B cell (primary cell): ENCODE measurements at regions not wholly inside any gene's neighbourhood (a gene's known extent, or its start where the extent isn't known, plus 50 kb on each side); places are given as distances from the start of the nearest gene placed in this dataset.

Source experiments
- ATAC-seq: fragments of 200-7000 bp; cut with Tn5 transposase; one replicate; pipeline ENCODE4 v1.10.0; 2021; ENCODE audit warnings: low read depth, mild to moderate bottlenecking, moderate number of reproducible peaks, moderate library complexity
- CTCF ChIA-PET: fragments of 350-600 bp; sonication (Branson Sonifier 250); formaldehyde crosslinking; loops from one replicate; lab custom pipeline; 2021; ENCODE audit warnings: antibody characterized with exemption, inconsistent platforms; lab: Charles Lee
- POLR2A ChIA-PET: fragments of 350-600 bp; sonication (Branson Sonifier 250); formaldehyde crosslinking; loops from one replicate; lab custom pipeline; 2021; ENCODE audit warnings: antibody characterized with exemption; lab: Charles Lee
- DNase-seq: peaks from one replicate; pipeline ENCODE4 v3.0.0; 2013
- H2AFZ ChIP-seq: 2 replicates; pipeline ENCODE4 v1.6.1; 2012; ENCODE audit warnings: mild to moderate bottlenecking, low read depth, low read length; ENCODE audit not compliant: insufficient read depth, poor library complexity, severe bottlenecking
- H3K27ac ChIP-seq, 2 donors: 1 replicate in 1 of 2; 2 replicates in 1 of 2; pipeline ENCODE4 v1.5.1; 2012 to 2013; ENCODE audit warnings: low read length in 2 of 2, mild to moderate bottlenecking in 2 of 2, moderate library complexity in 1 of 2
- H3K27me3 ChIP-seq, 4 experiments: fragments of 200-600 bp in 1 of 4; sonication (generic) in 1 of 4; replicated peaks in 1 of 4; 1 replicate in 2 of 4; 2 replicates in 2 of 4; pipeline versions ENCODE4 v1.6.1 to v1.7.0; 2013 to 2016; ENCODE audit warnings: low read length in 3 of 4, mild to moderate bottlenecking in 2 of 4, mixed read lengths in 1 of 4, moderate library complexity in 1 of 4; ENCODE audit not compliant: insufficient read depth in 4 of 4, control insufficient read depth in 3 of 4; ENCODE audit errors: control extremely low read depth in 1 of 4
- H3K36me3 ChIP-seq, 2 experiments: replicated peaks in 1 of 2; 1 replicate in 1 of 2; 2 replicates in 1 of 2; pipeline versions ENCODE4 v1.6.1 to v1.7.1; 2013; ENCODE audit warnings: low read length in 1 of 2; ENCODE audit not compliant: insufficient read depth in 2 of 2, control insufficient read depth in 1 of 2; ENCODE audit errors: control extremely low read depth in 1 of 2, extremely low read depth in 1 of 2
- H3K4me1 ChIP-seq, 2 donors: fragments of 200-600 bp in 1 of 2; sonication (generic) in 1 of 2; 1 replicate in 1 of 2; 2 replicates in 1 of 2; pipeline versions ENCODE4 v1.5.1 to v1.6.1; 2013 to 2017; ENCODE audit warnings: low read length in 2 of 2; ENCODE audit not compliant: control insufficient read depth in 2 of 2, insufficient read depth in 2 of 2
- H3K4me2 ChIP-seq: replicated peaks from 2 replicates; pipeline ENCODE3; 2012; ENCODE audit warnings: mild to moderate bottlenecking, low read depth, low read length; ENCODE audit not compliant: poor library complexity, severe bottlenecking
- H3K4me3 ChIP-seq, 5 experiments: fragments of 200-600 bp in 1 of 5; sonication (generic) in 1 of 5; 1 replicate in 3 of 5; 2 replicates in 2 of 5; pipeline versions ENCODE4 v1.5.1 to v1.7.0; 2011 to 2016; ENCODE audit warnings: low read length in 4 of 5, mild to moderate bottlenecking in 4 of 5, low read depth in 2 of 5, control low read depth in 1 of 5, moderate library complexity in 1 of 5; ENCODE audit not compliant: insufficient read depth in 1 of 5; ENCODE audit errors: control extremely low read depth in 1 of 5, extremely low read depth in 1 of 5
- H3K79me2 ChIP-seq: fragments of 200-600 bp; sonication (generic); one replicate; pipeline ENCODE4 v1.6.0; 2016; ENCODE audit warnings: low read length; ENCODE audit not compliant: control insufficient read depth, insufficient read depth
- H3K9ac ChIP-seq: fragments of 200-600 bp; sonication (generic); 2 replicates; pipeline ENCODE4 v1.6.1; 2017; ENCODE audit warnings: mild to moderate bottlenecking, low read length, moderate library complexity
- H3K9me3 ChIP-seq, 3 donors: one replicate each; pipeline versions ENCODE4 v1.6.1 to v1.7.1; 2013; ENCODE audit warnings: low read length in 2 of 3; ENCODE audit not compliant: control insufficient read depth in 2 of 3, insufficient read depth in 1 of 3; ENCODE audit errors: control extremely low read depth in 1 of 3
- H4K20me1 ChIP-seq: 2 replicates; pipeline ENCODE4 v1.6.0; 2012; ENCODE audit warnings: mild to moderate bottlenecking, low read length; ENCODE audit not compliant: insufficient read depth, control insufficient read depth, poor library complexity, severe bottlenecking
- H3K27ac Mint-ChIP-seq: one replicate; pipeline ENCODE4 v1.8.0; 2021; ENCODE audit warnings: mixed read lengths
- H3K27me3 Mint-ChIP-seq: one replicate; pipeline ENCODE4 v1.8.0; 2021; ENCODE audit warnings: mixed read lengths
- H3K4me1 Mint-ChIP-seq: one replicate; pipeline ENCODE4 v1.8.0; 2021; ENCODE audit warnings: mixed read lengths
- H3K4me3 Mint-ChIP-seq: one replicate; pipeline ENCODE4 v1.8.0; 2021; ENCODE audit warnings: mixed read lengths
- H3K9me3 Mint-ChIP-seq: one replicate; pipeline ENCODE4 v1.8.0; 2022; ENCODE audit warnings: mixed read lengths; ENCODE audit not compliant: insufficient read depth
- EZH2 ChIP-seq: IDR thresholded peaks from 2 replicates; pipeline ENCODE4 v1.6.1; 2012; ENCODE audit warnings: borderline replicate concordance, low read depth, mild to moderate bottlenecking, moderate library complexity, low read length; ENCODE audit not compliant: insufficient read depth, poor library complexity, severe bottlenecking
- WGBS: methylation state at CpG from one replicate; pipeline ENCODE4 v1.1.5; 2013; ENCODE audit warnings: missing lambda C conversion rate; ENCODE audit not compliant: insufficient coverage; 5-methylcytosine and 5-hydroxymethylcytosine counted together
- intact Hi-C: fragments of 100-400 bp; cut with micrococcal nuclease; formaldehyde crosslinking; loops from one replicate; pipeline ENCODE4 v1.10.0; 2022
- TF ChIP-seq, protein P1 (sequence below): fragments of 200-600 bp; IDR thresholded peaks from one replicate; pipeline ENCODE4 v1.8.0; 2022; ENCODE audit warnings: antibody characterized with exemption, mild to moderate bottlenecking

DNA sequence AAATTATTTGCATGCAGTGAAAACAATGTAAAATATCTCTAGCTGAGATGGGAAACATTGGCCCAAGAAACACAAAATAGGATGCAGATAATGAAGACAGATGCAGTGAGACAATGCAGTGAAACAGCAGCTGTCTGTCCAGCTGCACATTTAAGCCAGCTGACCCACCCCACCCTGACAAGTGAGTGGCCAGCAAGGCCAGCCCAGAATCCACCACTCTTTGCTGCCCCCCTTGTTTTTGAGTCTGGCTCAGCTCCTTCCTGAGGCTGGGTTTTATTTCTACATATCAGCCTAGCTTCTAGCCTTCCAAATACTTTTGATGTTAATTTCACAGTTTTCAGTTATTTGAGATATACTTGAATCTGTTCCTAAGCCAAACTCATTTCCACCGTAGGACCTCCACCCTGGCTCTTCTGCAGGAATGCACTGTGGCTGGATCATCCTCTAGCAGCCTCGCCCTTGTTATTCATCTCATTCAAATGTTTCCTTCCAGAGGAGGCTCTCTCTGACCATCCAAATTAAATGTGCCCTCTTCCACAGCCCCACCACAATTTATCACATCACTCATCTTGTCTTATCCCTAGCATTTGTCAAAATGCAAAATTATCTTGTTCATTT is 154.1 kb upstream of the POU2AF2 start:
- Histone ChIP-seq H3K36me3 (no peaks in the 10 kb centered on the region), H3K27ac (no peak overlapping the region), H3K9ac (no peak overlapping the region), H2AFZ (no peak overlapping the region), H3K4me3 (no peak overlapping the region), H3K27me3 (no peaks in the 10 kb centered on the region), H3K9me3 (no peaks in the 10 kb centered on the region), H4K20me1 (no peaks in the 10 kb centered on the region), H3K79me2 (no peaks in the 10 kb centered on the region), H3K4me1 (peaks cover 0 to 5% of the 10 kb centered on the region in 2 donors), H3K4me2 (no peak overlapping the region)
- H3K27ac Mint-ChIP-seq: no peak overlapping the region
- no peaks in the 10 kb centered on the region for H3K9me3 Mint-ChIP-seq
- TF ChIP-seq, protein P1, sequence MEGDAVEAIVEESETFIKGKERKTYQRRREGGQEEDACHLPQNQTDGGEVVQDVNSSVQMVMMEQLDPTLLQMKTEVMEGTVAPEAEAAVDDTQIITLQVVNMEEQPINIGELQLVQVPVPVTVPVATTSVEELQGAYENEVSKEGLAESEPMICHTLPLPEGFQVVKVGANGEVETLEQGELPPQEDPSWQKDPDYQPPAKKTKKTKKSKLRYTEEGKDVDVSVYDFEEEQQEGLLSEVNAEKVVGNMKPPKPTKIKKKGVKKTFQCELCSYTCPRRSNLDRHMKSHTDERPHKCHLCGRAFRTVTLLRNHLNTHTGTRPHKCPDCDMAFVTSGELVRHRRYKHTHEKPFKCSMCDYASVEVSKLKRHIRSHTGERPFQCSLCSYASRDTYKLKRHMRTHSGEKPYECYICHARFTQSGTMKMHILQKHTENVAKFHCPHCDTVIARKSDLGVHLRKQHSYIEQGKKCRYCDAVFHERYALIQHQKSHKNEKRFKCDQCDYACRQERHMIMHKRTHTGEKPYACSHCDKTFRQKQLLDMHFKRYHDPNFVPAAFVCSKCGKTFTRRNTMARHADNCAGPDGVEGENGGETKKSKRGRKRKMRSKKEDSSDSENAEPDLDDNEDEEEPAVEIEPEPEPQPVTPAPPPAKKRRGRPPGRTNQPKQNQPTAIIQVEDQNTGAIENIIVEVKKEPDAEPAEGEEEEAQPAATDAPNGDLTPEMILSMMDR: no peak
- no peak for TF ChIP-seq EZH2
- peaks cover 6% of the 10 kb centered on the region for H3K27me3 Mint-ChIP-seq
- peaks cover 15% of the 10 kb centered on the region for H3K4me1 Mint-ChIP-seq
- intact Hi-C loops: no loop called here
- DNase-seq (no peak), ATAC-seq (no peak)
- H3K4me3 Mint-ChIP-seq: no peak overlapping the region
- 93% methylated on average over 2 of the region's 2 CpGs for WGBS
- POLR2A ChIA-PET: no interaction called here
- CTCF ChIA-PET: interaction anchor here (1.1 kb wide), 1 partner anchor 139 kb away, joined by 3 read pairs; no protein-coding TSS in a partner anchor

DNA sequence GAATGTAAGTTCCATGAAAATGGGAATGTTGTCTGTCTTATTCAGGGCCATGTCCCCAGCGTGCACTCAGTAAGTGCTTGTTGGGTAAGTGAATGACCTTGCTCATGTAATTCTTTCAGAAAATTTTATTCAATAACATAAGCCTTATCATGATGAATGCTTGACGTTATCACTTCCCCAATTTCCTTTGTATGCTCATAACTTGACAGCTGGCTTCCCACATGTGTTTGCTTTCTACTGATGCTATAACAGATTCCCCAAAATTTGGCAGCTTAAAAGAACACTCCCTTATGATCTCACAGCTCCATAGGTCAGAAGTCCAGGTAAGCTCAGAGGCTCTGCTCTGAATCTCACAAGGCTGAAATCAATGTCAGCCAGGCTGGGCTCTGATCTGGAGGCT is 155.8 kb upstream of the POU2AF2 start:
- H3K9ac ChIP-seq: no peak overlapping the region
- no peak overlapping the region for H3K4me2 ChIP-seq
- H3K4me1 ChIP-seq: no peaks in the 10 kb centered on the region
- Mint-ChIP-seq H3K4me1 (peaks cover 13% of the 10 kb centered on the region), H3K4me3 (no peak overlapping the region), H3K9me3 (no peaks in the 10 kb centered on the region), H3K27me3 (peaks cover 6% of the 10 kb centered on the region), H3K27ac (no peak overlapping the region)
- intact Hi-C loops: no loop called here
- no peak for DNase-seq
- POLR2A ChIA-PET: no interaction called here
- H3K36me3 ChIP-seq: no peaks in the 10 kb centered on the region
- H4K20me1 ChIP-seq: no peaks in the 10 kb centered on the region
- no peak overlapping the region for H3K27ac ChIP-seq
- ATAC-seq: no peak
- no peaks in the 10 kb centered on the region for H3K27me3 ChIP-seq
- no peak for TF ChIP-seq EZH2
- TF ChIP-seq, protein P1: no peak
- H3K9me3 ChIP-seq: no peaks in the 10 kb centered on the region
- CTCF ChIA-PET: no interaction called here
- no peak overlapping the region for H3K4me3 ChIP-seq
- no peak overlapping the region for H2AFZ ChIP-seq
- no peaks in the 10 kb centered on the region for H3K79me2 ChIP-seq
- 0% methylated on average over 1 of the region's 2 CpGs for WGBS
